Lower leg skin (tissue), 4 donors: ENCODE measurements at regions not wholly inside any gene's neighbourhood (a gene's known extent, or its start where the extent isn't known, plus 50 kb on each side); places are given as distances from the start of the nearest gene placed in this dataset.

ENCODE experiments used
- DNase-seq, 2 donors: peaks; one replicate each; pipeline ENCODE4 v3.0.0-alpha.2; 2019; ENCODE audit warnings: low spot score in 2 of 2
- H3K4me3 ChIP-seq: fragments of 200-600 bp; sonication (generic); 2 replicates; pipeline ENCODE4 v1.5.1; 2017; ENCODE audit warnings: mild to moderate bottlenecking, low read depth; ENCODE audit not compliant: poor library complexity, severe bottlenecking
- POLR2A ChIP-seq, 2 donors: fragments of 450-650 bp; IDR thresholded peaks; one replicate each; pipeline ENCODE4 v1.6.1; 2016 to 2017; ENCODE audit warnings: antibody characterized with exemption in 2 of 2, mild to moderate bottlenecking in 1 of 2, moderate library complexity in 1 of 2
- WGBS, 2 donors: methylation state at CpG; one replicate each; pipeline ENCODE4 v1.1.5; 2018; 5-methylcytosine and 5-hydroxymethylcytosine counted together
- intact Hi-C: fragments of 100-400 bp; cut with DNase I; formaldehyde crosslinking; loops from one replicate; pipeline ENCODE4 v1.15.0; 2023; ENCODE audit warnings: low total_unique reads
- TF ChIP-seq, protein P1 (sequence below), 3 donors: fragments of 450-650 bp; IDR thresholded peaks; one replicate each; pipeline ENCODE4 v1.5.1; 2016; ENCODE audit warnings: antibody characterized with exemption in 3 of 3, mild to moderate bottlenecking in 3 of 3, moderate library complexity in 2 of 3

DNA sequence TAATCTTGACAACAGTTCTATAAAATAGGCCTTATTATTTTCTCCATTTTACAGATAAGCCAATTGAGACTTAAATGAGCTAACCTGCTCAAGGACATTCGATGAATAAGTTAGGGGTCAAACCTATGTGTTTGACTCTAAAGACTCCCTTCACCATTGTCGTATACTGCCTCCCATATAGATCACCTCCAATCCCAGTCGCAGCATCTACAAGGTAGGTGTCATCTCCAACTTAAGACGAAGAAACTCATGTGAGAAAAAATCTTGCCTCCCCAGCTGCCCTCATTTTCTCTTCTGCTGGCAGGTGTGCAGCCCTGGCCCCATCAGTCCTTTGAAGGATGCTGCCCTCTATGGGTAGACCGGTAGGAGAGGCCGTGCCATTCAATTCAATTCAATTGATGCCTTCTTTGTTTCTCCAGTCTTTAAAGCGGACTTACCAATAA lies 75.2 kb upstream of the SMARCA2 start:
- intact Hi-C loops: no loop called here
- H3K4me3 ChIP-seq: no peak overlapping the region
- WGBS, 2 donors: 45 to 54% methylated on average over 7 of the region's 7 CpGs
- DNase-seq: no peak
- TF ChIP-seq, protein P1, sequence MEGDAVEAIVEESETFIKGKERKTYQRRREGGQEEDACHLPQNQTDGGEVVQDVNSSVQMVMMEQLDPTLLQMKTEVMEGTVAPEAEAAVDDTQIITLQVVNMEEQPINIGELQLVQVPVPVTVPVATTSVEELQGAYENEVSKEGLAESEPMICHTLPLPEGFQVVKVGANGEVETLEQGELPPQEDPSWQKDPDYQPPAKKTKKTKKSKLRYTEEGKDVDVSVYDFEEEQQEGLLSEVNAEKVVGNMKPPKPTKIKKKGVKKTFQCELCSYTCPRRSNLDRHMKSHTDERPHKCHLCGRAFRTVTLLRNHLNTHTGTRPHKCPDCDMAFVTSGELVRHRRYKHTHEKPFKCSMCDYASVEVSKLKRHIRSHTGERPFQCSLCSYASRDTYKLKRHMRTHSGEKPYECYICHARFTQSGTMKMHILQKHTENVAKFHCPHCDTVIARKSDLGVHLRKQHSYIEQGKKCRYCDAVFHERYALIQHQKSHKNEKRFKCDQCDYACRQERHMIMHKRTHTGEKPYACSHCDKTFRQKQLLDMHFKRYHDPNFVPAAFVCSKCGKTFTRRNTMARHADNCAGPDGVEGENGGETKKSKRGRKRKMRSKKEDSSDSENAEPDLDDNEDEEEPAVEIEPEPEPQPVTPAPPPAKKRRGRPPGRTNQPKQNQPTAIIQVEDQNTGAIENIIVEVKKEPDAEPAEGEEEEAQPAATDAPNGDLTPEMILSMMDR (IDR thresholded peaks at IDR 0.05): no peak
- no peak for TF ChIP-seq POLR2A (IDR thresholded peaks at IDR 0.05)

DNA sequence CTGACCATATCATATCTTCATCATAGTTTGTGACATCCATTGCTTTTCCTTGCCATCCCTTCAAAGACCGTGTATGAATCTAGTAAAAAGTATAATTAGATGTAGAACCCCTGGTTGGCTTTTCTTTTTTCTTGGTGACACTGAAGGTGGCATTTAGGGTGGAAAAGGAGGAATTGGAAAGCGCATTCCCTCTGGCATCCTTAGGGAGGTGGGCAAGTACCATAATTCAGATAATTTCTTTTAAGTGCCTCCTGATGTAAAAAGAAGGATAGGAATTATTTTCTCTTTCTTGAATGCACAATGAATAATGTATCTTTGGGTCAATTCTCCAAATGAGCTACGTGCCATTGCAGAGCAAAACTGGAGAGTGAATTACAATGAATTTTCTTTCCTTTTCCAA lies 73.2 kb upstream of the SMARCA2 start:
- WGBS, 2 donors: 77 to 78% methylated on average over 3 of the region's 3 CpGs
- no peak for DNase-seq
- no peak overlapping the region for H3K4me3 ChIP-seq
- TF ChIP-seq POLR2A (IDR thresholded peaks at IDR 0.05): no peak
- TF ChIP-seq, protein P1 (IDR thresholded peaks at IDR 0.05): no peak
- intact Hi-C loops: no loop called here

DNA sequence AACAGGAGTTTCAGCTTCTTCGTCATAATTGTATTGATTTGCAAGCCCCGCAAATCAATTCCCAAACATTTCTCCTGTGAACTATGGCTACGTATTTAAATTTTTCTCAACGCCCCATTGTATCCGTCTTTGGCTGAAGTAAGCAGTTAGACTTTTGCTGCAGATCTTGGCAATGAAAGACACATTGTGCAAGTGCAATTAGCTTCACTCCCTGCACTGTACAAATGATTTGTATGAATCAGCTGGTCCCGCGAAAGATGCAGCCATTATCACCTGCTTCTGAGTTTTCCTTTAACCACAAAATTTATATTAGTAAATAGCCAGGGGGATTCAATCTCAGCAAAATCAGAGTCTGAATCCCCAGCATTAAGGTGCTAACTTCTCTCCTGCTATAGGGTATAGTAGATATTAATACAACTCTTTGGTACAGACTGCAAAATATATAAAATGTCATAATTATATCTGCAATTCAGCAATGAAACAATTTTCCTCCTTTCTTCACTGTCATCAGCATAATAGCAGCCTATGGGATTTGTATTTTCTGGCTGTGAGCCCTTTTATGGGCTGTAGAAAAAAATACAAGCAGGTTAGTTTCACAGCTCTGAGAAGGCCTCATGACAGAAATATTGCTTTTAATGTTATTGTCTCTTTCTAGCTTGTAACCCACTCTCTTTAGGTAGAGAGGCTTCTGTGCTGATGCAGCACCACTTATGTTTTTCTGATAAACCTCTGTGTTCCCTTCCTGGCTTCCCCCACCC lies 68.4 kb upstream of the SMARCA2 start:
- intact Hi-C loops: no loop called here
- no peak for DNase-seq
- 64 to 68% methylated on average over 7 of the region's 7 CpGs for WGBS, 2 donors

DNA sequence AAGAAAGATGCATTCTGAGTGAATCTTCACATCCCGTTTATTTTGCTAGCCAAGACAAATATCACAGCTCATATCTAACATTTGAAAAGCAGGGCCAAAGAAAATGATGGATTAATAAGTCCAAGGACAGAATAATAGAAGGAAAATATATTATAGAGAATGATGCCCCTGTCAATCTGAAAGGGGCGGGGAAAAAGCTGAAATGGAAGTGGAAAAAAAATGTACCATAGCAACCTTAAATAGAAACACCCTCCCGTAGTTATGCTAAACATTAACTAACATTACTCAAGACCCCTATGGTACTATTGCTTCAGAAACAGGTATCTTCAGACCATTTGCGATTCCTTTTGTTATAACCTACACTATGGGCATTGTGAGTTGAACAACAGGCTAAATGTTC lies 67.7 kb upstream of the SMARCA2 start:
- DNase-seq: no peak
- TF ChIP-seq, protein P1 (IDR thresholded peaks at IDR 0.05): no peak
- TF ChIP-seq POLR2A (IDR thresholded peaks at IDR 0.05): no peak
- no peak overlapping the region for H3K4me3 ChIP-seq
- 81 to 82% methylated on average over 4 of the region's 4 CpGs for WGBS, 2 donors
- intact Hi-C loops: no loop called here

More for the DNA sequence above, 68.4 kb upstream of the SMARCA2 start:
- TF ChIP-seq POLR2A (IDR thresholded peaks at IDR 0.05): no peak
- TF ChIP-seq, protein P1 (IDR thresholded peaks at IDR 0.05): no peak
- no peak overlapping the region for H3K4me3 ChIP-seq

DNA sequence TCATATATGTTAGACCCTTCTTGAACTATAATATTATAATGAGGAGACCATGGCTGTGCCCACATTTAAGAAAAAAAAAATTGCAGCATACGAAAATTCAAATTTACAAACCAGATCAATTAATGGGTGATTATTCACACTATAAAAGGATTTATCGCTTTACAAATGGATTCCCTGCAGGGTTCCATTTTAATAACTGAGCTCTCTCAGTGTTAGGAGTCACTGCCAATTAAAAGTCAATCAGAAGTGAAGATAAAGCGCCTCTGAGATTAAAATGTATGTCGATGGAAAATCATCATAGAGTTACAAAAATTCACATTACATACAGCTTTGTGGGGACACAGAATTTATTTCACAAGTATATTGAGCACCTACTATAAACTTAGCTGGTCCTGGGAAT lies 66.6 kb upstream of the SMARCA2 start:
- intact Hi-C loops: no loop called here
- no peak overlapping the region for H3K4me3 ChIP-seq
- DNase-seq: no peak
- TF ChIP-seq, protein P1 (IDR thresholded peaks at IDR 0.05): no peak
- no peak for TF ChIP-seq POLR2A (IDR thresholded peaks at IDR 0.05)
- WGBS, 2 donors: 90 to 92% methylated on average over 4 of the region's 4 CpGs

DNA sequence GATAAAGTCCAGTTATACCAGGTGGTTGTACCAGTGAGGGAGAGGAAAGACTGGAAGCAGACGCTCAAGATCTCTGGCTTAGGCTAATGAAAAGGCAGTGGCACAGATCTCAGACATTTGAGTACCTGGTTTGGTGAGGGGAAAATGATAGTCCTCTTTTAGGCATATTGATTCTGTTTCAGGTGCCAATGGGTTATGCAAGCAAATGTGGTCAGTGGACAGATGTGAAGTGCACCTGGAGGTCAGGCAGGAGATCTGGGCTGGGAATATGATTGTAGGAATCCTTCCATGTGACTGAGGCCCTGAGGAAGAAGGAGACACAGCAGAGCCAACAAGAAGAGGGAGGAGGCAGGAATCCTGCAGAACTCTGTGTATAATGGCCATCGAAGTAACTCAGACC lies 63.7 kb upstream of the SMARCA2 start:
- intact Hi-C loops: no loop called here
- WGBS, 2 donors: 88 to 93% methylated on average over 2 of the region's 2 CpGs
- DNase-seq: no peak
- no peak overlapping the region for H3K4me3 ChIP-seq
- TF ChIP-seq, protein P1 (IDR thresholded peaks at IDR 0.05): no peak
- TF ChIP-seq POLR2A (IDR thresholded peaks at IDR 0.05): no peak
